ENCODE measurements at regions not wholly inside any gene's neighbourhood (a gene's known extent, or its start where the extent isn't known, plus 50 kb on each side); places are given as distances from the start of the nearest gene placed in this dataset.
A peak's percentile ranks its signal among the peaks of the same experiment; 100 is the strongest.

GRCh38 chr1:91165033-91165654 lies 143.3 kb upstream of the ZNF644 start:
- DNase-seq (ENCODE audit: low read depth): peak; percentile 64
- TF ChIP-seq, protein P1, sequence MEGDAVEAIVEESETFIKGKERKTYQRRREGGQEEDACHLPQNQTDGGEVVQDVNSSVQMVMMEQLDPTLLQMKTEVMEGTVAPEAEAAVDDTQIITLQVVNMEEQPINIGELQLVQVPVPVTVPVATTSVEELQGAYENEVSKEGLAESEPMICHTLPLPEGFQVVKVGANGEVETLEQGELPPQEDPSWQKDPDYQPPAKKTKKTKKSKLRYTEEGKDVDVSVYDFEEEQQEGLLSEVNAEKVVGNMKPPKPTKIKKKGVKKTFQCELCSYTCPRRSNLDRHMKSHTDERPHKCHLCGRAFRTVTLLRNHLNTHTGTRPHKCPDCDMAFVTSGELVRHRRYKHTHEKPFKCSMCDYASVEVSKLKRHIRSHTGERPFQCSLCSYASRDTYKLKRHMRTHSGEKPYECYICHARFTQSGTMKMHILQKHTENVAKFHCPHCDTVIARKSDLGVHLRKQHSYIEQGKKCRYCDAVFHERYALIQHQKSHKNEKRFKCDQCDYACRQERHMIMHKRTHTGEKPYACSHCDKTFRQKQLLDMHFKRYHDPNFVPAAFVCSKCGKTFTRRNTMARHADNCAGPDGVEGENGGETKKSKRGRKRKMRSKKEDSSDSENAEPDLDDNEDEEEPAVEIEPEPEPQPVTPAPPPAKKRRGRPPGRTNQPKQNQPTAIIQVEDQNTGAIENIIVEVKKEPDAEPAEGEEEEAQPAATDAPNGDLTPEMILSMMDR (IDR thresholded peaks at IDR 0.05; ENCODE audit: insufficient read depth, low read depth, low read length, missing control alignments): peak; percentile 97
- H3K4me3 ChIP-seq (ENCODE audit: low read length): no peak overlapping the region

- DNase-seq (ENCODE audit: low read depth): no peak
- TF ChIP-seq, protein P1 (IDR thresholded peaks at IDR 0.05; ENCODE audit: insufficient read depth, low read depth, low read length, missing control alignments): no peak
- H3K4me3 ChIP-seq (ENCODE audit: low read length): no peak overlapping the region
Measured at GRCh38 chr1:91162613-91163012, 140.8 kb upstream of the ZNF644 start.

DNA sequence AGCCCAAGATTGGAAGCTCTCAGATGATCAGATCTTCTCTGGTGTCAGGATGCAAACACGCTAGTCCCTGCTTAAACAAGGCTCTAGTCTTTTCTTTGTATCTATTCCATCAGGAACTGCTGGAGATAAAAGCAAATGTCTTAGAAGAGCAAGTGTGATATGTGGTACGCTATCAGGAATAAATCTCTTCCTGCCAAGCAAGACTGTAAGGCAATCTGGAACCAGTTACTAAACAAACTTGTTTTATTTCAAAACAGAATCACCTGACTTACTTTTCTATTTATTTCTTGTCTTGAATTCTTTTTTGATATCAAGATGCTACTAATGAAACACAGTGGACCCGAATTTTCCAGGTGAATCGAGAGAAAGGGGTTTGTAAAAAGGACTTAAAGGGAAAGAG lies 139.9 kb upstream of the ZNF644 start:
- no peak for DNase-seq (ENCODE audit: low read depth)
- TF ChIP-seq, protein P1 (IDR thresholded peaks at IDR 0.05; ENCODE audit: insufficient read depth, low read depth, low read length, missing control alignments): no peak
- H3K4me3 ChIP-seq (ENCODE audit: low read length): no peak overlapping the region

DNA sequence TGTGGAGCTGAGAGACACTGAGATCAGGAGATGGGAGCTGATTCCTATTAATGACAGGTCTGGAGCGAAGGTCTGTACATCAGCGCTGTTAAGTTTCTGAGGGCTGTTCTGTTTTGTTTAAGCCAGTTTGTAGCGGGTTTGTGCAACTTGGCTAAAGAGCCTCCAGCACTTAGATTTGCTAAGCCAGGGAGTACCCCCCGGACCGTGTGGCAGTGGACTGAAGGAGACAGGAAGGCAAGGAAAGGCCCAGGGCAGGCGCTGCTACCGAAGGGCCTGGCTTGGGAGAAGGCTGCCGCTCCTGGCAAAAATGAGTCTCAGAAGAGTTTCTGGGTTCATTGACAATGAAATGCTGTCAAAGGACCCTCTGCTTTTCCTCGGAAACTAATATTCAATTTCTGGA lies 139.3 kb upstream of the ZNF644 start:
- TF ChIP-seq, protein P1 (IDR thresholded peaks at IDR 0.05; ENCODE audit: insufficient read depth, low read depth, low read length, missing control alignments): no peak
- no peak for DNase-seq (ENCODE audit: low read depth)
- H3K4me3 ChIP-seq (ENCODE audit: low read length): no peak overlapping the region

GRCh38 chr1:91160363-91161075 lies 138.7 kb upstream of the ZNF644 start:
- no peak for DNase-seq (ENCODE audit: low read depth)
- TF ChIP-seq, protein P1 (IDR thresholded peaks at IDR 0.05; ENCODE audit: insufficient read depth, low read depth, low read length, missing control alignments): no peak
- no peak overlapping the region for H3K4me3 ChIP-seq (ENCODE audit: low read length)

DNA sequence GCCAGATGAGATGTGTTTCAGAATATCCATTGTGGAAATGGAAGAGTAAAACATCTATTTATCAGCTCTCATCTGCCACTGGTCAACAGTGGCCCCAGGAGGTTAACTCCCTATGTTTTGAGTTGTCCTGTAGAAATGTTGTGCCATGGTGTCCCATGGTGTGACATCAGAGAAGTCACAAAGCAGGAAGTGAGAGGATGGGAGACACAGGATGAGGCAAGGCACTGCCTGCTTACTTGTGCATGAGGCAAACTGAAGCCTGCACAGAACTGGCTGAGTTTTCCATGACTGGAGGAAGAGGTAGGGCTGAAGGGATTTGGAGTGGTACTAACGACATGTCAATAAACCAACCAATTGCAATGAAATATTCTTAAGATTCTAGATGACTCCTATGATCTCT lies 131.5 kb upstream of the ZNF644 start:
- DNase-seq (ENCODE audit: low read depth): no peak
- H3K4me3 ChIP-seq (ENCODE audit: low read length): no peak overlapping the region
- TF ChIP-seq, protein P1 (IDR thresholded peaks at IDR 0.05; ENCODE audit: insufficient read depth, low read depth, low read length, missing control alignments): no peak

- TF ChIP-seq, protein P1 (IDR thresholded peaks at IDR 0.05; ENCODE audit: insufficient read depth, low read depth, low read length, missing control alignments): no peak
- H3K4me3 ChIP-seq (ENCODE audit: low read length): no peak overlapping the region
- DNase-seq (ENCODE audit: low read depth): no peak
Measured at GRCh38 chr1:91152331-91152730, 130.5 kb upstream of the ZNF644 start.
